ENCODE measurements at regions not wholly inside any gene's neighbourhood (a gene's known extent, or its start where the extent isn't known, plus 50 kb on each side); places are given as distances from the start of the nearest gene placed in this dataset.

- DNase-seq (ENCODE audit: low spot score), result no peak
- TF ChIP-seq CTCF (IDR thresholded peaks at IDR 0.05; ENCODE audit: unreplicated experiment), result no peak
- H3K27me3 Mint-ChIP-seq (ENCODE audit: unreplicated experiment), result peaks cover 2% of the 10 kb centered on the region
- H3K36me3 Mint-ChIP-seq (ENCODE audit: low read depth, unreplicated experiment), result no peaks in the 10 kb centered on the region
- H3K4me1 Mint-ChIP-seq (ENCODE audit: unreplicated experiment), result peaks cover 3% of the 10 kb centered on the region
- no peaks in the 10 kb centered on the region for H3K9me3 Mint-ChIP-seq (ENCODE audit: unreplicated experiment)
- no peak overlapping the region for H3K4me3 Mint-ChIP-seq (ENCODE audit: unreplicated experiment)
- no peak overlapping the region for H3K27ac Mint-ChIP-seq (ENCODE audit: unreplicated experiment)
Measured at GRCh38 chr2:138389063-138389462, 112.5 kb upstream of the SPOPL start.

GRCh38 chr2:138390316-138390945 is 111.1 kb upstream of the SPOPL start:
- Mint-ChIP-seq H3K27me3 (ENCODE audit: unreplicated experiment) (peaks cover 2% of the 10 kb centered on the region), H3K36me3 (ENCODE audit: low read depth, unreplicated experiment) (no peaks in the 10 kb centered on the region), H3K9me3 (ENCODE audit: unreplicated experiment) (no peaks in the 10 kb centered on the region), H3K27ac (ENCODE audit: unreplicated experiment) (no peak overlapping the region), H3K4me1 (ENCODE audit: unreplicated experiment) (peaks cover 3% of the 10 kb centered on the region), H3K4me3 (ENCODE audit: unreplicated experiment) (no peak overlapping the region)
- no peak for DNase-seq (ENCODE audit: low spot score)
- TF ChIP-seq CTCF (IDR thresholded peaks at IDR 0.05; ENCODE audit: unreplicated experiment), result no peak

GRCh38 chr2:138391946-138392345 is 109.6 kb upstream of the SPOPL start:
- Mint-ChIP-seq H3K36me3 (ENCODE audit: low read depth, unreplicated experiment) (no peaks in the 10 kb centered on the region), H3K9me3 (ENCODE audit: unreplicated experiment) (no peaks in the 10 kb centered on the region), H3K4me1 (ENCODE audit: unreplicated experiment) (peaks cover 3% of the 10 kb centered on the region), H3K27me3 (ENCODE audit: unreplicated experiment) (peaks cover 2% of the 10 kb centered on the region), H3K4me3 (ENCODE audit: unreplicated experiment) (no peak overlapping the region), H3K27ac (ENCODE audit: unreplicated experiment) (no peak overlapping the region)
- no peak for DNase-seq (ENCODE audit: low spot score)
- TF ChIP-seq CTCF (IDR thresholded peaks at IDR 0.05; ENCODE audit: unreplicated experiment), result no peak

DNA sequence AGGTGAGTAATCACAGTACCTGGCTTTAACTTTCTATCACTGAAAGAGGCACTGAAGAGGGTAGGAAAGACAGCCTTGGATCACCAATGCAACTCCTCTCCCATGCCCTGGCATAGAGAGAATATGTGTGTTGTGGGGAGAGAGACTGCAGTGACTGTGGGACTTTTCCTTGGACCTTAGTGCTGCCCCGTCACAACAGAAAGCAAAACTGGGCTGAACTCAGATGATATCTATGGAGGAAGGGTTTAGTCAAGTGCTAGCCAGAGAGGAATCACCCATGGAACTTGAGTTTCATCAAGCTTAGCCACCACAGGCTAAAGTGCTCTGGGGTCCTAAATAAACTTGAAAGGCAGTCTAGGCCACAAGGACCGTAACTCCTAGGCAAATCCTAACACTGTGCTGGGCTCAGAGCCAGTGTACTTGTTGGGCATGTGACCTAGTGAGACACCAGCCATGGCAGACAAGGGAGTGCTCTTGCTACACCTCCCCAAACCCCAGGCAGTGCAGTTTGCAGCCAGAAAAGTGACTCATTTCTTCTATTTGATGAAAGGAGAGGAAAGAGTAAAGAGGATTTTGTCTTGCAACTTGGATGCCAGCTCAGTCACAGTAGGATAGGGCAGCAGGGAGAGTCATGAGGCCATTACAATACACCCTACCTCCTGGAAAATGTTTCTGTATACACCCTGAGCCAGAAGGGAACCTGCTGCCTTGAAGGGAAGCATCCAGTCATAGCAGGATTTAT is 105.8 kb upstream of the SPOPL start:
- no peak for TF ChIP-seq CTCF (IDR thresholded peaks at IDR 0.05; ENCODE audit: unreplicated experiment)
- Mint-ChIP-seq H3K27ac (ENCODE audit: unreplicated experiment) (no peak overlapping the region), H3K4me1 (ENCODE audit: unreplicated experiment) (peaks cover 3% of the 10 kb centered on the region), H3K36me3 (ENCODE audit: low read depth, unreplicated experiment) (no peaks in the 10 kb centered on the region), H3K9me3 (ENCODE audit: unreplicated experiment) (no peaks in the 10 kb centered on the region), H3K27me3 (ENCODE audit: unreplicated experiment) (no peaks in the 10 kb centered on the region), H3K4me3 (ENCODE audit: unreplicated experiment) (no peak overlapping the region)
- no peak for DNase-seq (ENCODE audit: low spot score)

DNA sequence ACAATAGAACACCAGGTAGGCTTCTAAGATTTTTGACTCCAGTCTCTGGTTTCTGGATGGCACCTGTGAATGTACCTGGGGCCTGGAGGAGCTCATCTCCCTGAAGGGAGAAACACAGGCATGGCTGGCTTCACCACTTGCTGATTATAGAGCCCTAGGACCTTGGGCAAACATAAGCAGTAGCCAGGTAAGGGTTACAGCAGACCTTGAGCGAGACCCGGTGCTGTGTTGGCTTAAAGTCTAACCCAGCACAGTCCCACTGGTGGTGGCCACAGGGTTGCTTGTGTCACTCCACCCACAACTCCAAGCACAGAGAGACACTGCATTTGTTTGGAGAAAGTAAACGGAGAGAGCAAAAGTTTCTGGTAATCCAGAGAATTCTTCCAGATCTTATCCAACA is 104.7 kb upstream of the SPOPL start:
- no peak overlapping the region for H3K4me3 Mint-ChIP-seq (ENCODE audit: unreplicated experiment)
- H3K36me3 Mint-ChIP-seq (ENCODE audit: low read depth, unreplicated experiment), result no peaks in the 10 kb centered on the region
- H3K9me3 Mint-ChIP-seq (ENCODE audit: unreplicated experiment), result no peaks in the 10 kb centered on the region
- H3K27ac Mint-ChIP-seq (ENCODE audit: unreplicated experiment), result no peak overlapping the region
- peaks cover under 1% of the 10 kb centered on the region for H3K4me1 Mint-ChIP-seq (ENCODE audit: unreplicated experiment)
- no peak for TF ChIP-seq CTCF (IDR thresholded peaks at IDR 0.05; ENCODE audit: unreplicated experiment)
- no peaks in the 10 kb centered on the region for H3K27me3 Mint-ChIP-seq (ENCODE audit: unreplicated experiment)
- DNase-seq (ENCODE audit: low spot score), result no peak

All from endothelial cell (in vitro differentiated cells).